AML-193 (cell line): ENCODE measurements at regions not wholly inside any gene's neighbourhood (a gene's known extent, or its start where the extent isn't known, plus 50 kb on each side); places are given as distances from the start of the nearest gene placed in this dataset.
"Not testable (repeated sequence)": the region's sequence is repeated elsewhere in the genome, so short reads cannot be mapped to it uniquely, and the experiment has no call there.

Experiments used
- DNase-seq, 2 experiments: peaks; one replicate each; lab custom pipeline; 2025; lab: John Stamatoyannopoulos, UW

DNA sequence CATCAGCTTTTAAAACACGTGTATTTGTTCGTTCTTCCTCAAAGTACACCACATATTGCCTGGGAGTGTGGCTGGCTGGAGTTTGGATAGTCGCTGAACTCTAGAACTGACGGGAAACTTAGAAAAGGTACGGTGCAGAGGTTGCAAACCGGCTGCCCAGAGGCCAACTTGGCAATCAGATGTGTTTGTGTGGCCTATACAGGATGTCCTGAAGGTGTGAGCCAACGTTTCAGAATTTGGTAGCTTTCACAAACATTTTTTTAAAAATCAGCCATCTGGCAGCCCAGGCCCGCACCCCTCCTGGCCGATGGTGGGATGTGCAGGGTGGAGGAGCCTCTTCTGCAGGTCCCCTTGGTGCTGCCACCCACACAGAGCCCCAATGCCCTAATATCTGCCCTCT is 73.6 kb upstream of the SLC25A33 start:
- no peak for DNase-seq

DNA sequence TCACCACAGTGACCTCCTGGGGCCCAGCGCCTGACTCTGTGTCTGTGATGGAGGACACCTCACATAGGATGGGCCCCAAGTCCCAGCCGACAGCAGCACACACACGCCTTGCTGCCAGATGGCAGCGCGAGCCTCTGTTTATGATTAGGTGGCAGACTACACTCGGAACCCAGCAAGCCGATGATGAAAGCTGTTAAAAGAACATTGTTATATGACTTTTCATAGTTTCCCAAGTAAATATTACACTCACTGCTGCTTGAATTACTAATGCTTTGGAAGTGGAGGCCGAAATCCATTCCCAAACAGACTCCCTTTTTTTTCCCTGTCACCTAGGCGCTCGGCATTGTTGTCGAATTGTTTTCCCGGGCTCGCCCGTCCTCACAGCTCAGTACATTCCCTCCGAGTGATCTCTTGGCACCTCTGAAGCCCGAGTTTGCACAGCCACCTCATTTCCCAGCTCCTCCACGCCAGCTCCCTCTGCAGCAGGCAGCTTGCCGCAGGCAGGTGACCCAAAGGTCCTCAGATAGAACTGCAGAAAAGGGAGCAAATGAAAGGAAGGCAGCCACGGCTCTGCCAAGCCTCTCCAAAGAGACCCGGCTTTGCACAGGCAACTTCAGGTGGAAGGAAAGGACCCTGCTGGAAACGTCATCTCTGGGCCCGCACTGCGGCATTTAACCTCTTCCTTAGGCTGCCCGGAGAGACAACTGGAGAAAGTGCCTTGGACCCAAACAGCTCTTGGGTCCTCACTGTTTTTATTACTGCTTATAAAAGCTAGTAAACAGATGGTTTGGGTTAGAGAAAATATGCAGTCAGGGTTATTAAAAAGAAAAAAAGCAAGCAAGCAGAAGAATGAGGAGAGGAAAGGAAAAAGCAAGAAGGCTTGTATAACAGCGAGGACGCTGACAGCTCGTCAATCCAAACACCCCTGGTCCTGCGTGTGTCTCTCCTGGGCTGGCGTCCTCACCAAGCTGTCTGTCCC is 72.2 kb upstream of the SLC25A33 start:
- no peak for DNase-seq

DNA sequence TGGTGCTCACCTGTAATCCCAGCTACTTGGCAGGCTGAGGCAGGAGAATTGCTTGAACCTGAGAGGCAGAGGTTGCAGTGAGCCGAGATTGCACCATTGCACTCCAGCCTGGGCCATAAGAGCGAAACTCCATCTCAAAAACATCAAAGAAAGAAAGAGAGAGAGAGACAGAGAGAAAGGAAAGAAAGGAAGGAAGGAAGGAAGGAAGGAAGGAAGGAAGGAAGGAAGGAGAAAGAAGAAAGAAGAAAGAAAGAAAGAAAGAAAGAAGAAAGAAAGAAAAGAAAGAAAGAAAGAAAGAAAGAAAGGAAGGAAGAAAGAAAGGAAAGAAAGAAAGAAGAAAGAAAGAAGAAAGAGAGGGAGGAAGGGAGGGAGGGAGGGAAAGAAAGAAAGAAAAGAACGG is 69.4 kb upstream of the SLC25A33 start:
- not testable (repeated sequence) for DNase-seq

DNA sequence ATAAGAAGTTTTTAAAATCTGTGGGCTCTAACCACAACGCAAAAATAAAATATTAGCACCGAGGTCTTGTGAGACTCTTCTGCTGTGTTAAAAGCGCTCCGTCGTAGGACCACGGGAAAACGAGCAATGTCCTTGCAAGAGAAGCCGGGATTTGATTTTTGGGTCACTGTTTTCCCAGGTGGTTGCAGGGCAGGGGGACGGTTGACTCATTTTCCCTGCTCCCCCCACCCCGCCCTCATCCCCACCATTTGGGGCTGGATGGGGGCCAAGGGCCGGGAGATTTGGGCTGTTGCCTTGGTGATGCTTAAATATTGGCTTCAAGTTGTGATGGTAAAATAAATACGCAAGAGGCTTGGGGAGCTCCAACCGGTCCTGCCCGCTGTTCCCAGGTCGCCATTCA is 67.6 kb upstream of the SLC25A33 start:
- no peak for DNase-seq

DNA sequence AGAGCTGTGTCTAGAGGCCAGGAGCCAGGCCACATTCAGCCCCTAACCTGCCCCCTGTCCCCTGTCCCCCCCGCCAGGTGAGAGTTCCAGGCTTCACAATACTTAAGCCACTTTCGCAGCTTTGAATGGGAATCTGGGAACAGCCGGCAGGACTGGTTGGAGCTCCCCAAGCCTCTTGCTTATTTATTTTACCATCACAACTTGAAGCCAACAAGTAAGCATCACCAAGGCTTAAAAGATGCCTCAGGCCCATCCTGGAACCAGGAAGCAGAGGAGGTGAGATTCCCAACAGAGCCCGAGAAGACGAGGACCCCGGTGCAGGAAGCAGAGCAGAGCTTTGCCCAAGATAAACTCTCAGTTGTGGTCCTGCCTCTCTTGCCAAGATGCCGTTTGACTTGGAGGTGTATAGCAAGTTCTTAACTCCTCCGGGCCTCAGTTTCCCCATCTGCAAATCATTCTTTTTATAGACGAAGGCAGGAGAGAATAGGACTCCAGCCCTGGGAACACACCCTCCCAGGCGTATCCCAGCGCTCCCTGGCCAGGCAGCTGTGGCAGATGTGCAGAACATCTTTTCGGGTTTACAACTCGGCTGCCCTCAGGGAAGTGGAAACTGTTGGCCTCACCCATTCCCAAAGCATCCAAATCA is 66.8 kb upstream of the SLC25A33 start:
- no peak for DNase-seq

DNA sequence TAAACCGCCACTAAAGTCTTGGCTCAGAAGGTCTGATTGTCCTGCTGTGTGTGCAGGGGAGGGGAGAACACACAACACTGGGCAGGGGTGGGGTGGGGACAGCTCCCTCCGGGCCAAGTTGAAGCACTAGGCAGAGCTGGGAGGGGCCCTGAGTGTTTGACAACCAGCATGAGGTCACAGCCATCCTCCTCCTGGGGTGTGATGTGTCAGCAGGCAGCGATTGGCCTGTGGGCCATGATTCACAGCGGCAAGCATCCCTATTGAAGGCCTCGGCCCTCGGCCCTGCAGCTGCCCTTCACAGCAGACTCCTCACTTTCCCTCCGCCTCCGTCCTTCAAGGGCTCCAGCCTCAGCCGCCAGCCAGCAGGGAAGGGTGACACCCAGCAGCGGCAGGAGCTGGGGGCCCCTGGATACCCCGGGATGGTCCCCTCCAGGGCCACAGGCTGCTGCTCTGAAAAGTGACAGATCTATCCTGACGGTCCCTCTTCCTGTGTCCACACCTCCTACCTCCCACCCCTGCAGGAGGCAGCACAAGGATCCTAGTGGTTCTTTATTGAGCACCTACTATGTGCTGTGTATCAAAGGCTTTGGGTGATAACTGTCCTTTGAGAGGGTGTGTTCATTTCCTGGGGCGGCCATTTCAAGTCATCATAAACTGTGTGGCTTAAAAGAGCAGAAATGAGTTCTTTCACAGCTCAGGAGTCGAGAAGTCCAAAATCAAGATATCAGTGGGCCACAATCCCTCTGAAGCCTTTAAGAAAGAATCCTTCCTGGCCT is 66.0 kb upstream of the SLC25A33 start:
- DNase-seq: no peak

DNA sequence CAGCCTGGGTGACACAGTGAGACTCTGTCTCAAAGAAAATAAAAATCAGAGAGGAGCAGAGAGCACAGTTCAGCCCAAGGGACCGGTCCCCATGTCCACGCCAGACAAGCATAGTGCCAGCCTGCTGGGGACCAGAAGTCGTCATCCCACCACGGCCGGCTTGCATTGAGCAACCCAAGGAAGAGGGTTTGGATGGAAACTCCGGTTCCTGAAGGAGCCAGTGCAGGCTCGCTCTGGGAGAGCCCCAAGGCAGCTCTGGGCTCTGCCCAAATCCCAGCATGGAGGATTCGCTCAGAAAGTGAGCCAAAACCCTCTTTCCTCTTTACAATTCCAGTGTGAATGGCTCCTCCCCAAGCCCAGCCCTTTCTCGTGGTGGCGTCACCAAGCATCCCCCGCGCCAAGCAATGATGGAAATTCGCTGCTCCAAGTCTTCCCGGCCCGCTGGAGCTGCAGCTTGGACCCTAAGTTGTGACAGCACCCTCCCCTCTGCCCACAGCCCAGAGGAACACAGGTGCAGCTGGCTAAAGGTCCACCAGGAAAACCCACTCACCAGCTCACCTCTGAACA is 64.1 kb upstream of the SLC25A33 start:
- DNase-seq: no peak

DNA sequence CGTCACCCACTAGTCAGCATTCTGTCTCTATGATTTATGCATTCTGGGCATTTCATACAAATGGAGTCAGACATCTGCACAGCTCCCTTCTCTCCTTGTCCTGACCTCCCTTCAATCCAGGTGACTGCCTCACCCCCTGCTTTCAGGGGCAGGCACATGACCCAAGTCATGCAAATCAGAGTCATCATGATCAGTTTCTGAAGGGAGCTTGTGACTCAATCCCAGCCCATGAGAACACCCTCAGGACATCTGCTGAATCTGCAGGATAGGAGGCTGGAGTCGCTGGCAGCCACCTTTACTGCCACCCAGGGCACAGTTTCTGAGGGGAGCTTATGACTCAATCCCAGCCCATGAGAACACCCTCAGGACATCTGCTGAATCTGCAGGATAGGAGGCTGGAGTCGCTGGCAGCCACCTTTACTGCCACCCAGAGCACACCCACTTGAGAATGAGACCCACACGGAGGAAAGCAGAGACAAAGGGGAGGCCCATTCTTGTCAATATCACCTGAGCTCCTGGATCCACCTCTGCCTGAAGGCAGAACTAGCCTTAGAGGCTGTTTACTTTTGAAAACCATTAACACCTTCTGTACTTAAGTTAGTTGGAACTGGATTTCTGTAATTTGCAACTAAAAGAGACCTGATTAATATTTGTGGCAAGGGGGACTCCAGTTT is 62.3 kb upstream of the SLC25A33 start:
- DNase-seq: no peak

DNA sequence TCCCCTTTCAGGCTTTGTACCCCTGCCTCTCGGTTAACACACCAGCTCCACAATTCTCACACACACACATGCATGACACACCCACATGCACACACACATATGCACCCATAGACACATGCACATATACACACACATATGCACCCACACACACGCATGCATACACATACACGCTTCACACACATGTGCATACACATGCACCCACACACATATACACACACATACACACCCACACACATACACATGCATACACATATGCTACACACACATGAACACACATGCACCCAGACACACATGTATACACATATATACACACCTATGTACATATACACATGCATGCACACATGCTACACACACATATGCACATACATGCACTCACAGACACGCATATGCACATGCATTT is 61.7 kb upstream of the SLC25A33 start:
- DNase-seq: no peak

DNA sequence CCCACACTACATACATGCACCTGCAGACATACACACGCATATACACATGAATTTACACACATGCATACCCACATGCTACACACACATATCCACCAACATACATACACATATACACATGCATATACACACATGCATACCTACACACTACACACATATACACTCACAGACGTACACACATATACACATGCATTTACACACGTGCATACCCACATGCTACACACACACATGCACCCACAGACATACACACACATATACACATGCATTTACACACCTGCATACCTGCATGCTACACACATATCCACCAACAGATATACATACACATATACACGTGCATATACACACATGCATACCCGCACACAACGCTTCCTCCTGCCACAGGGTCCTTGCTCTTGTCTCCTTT is 61.2 kb upstream of the SLC25A33 start:
- DNase-seq: no peak

DNA sequence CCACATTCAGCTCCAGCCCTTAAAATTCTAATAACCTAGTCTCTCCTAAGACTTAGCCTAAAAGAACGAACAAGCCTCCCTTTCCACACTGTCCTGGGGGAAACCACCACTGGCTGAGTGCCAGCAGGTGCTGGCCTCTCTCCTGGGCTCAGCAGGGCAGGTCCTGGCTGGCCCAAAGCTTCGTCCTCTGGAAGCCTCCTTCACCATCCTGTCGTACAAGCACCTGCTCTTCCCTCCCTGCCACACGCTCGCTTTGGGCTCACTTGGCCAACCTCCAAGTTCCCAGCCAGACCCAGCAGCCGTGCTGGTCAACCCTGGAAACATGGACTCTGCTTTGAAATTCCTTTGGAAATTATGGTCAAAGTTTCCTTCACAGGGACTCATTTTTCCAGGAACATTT is 58.2 kb upstream of the SLC25A33 start:
- no peak for DNase-seq

DNA sequence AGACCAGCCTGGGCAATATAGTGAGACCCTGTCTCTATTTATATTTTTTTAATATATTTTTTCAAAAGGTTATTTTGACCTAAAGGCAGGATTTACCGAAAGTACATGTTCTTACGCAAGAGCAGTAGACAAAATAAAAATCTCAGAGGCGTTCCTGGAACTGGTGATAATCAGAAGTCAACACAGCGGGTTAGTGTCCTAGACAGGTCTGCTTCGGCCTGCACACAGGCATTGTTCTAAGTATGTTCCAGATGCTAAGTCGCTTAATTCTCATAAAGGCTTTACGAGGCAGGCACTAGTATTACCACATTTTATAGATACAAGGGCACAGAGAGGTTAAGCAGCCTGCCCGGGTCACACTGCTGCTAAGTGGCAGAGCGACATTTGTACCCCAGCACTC is 56.9 kb upstream of the SLC25A33 start:
- DNase-seq: no peak

DNA sequence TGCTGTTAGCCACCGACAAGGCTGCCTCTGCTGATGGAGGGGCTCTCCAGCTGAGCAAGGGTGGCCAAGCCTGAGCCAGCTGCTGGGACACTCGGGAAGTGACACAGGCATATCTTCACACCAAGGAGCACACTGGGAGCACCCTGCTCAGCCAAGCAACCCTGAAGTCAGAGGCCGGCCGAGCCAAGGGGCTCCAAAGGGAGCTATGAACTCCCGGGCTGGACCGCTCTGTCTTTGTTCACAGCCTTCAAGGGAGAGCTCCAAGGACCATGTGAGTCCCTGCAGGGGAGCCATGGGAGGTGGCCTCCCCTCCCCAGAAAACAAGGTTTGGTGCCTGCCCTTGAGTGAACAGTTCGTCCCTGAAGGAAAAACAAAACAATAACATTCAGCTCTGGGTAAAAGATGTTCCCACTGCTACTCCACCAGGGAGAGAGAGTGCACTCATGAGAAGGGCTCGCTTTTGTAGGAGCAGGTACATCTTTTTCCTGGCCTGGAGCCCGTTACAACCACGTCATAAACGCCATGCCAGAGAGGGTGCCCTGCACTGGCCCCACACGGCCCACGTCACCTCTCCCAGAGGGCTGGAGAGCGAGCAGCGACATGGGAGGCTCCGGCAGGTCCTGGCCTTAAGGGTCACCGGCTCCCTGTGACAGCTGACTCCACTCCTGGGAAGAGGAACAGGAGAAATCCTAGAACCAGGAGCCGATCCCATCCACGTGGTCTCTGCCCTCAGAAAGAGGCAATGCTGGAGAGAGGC is 56.3 kb upstream of the SLC25A33 start:
- DNase-seq: no peak

DNA sequence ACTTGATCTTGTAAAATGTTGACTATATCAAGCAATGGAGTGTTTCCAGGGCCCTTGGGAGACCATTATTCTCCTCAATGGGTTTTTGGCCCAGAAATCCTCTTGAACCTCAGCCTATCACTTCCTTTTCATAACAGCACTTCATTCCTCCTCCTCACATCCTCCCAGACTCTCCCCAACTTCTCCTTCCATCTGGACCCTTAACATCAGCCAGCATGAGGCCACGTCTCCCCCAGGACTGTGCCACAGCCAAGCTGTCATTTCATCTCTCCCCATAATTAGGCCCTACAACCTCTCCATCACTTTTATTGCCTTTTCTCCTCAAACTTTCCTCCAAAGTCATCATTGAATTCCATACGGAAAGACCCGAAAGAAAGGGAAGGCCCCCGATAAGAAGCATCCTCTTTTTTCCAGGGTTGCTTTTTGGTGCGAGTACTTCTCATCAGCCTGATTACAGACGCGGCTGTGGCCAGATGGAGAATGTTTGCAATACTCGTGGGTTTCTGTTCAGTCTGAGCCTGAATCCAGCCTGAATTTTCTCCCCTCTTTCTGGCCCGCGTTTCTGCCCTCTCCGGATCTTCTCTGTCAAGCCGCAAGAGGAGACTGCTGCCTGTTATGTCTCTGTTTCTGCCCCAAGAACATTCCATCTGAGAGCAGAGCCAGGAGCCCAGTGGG is 52.7 kb upstream of the SLC25A33 start:
- no peak for DNase-seq
